Embryonic facial prominence (tissue), 1 donor: ENCODE measurements at regions not wholly inside any gene's neighbourhood (a gene's known extent, or its start where the extent isn't known, plus 50 kb on each side); places are given as distances from the start of the nearest gene placed in this dataset.
A peak's percentile ranks its signal among the peaks of the same experiment; 100 is the strongest.

Experiments used
- DNase-seq: peaks from one replicate; pipeline ENCODE4 v3.0.0-alpha.2; 2016; ENCODE audit errors: extremely low spot score

DNA sequence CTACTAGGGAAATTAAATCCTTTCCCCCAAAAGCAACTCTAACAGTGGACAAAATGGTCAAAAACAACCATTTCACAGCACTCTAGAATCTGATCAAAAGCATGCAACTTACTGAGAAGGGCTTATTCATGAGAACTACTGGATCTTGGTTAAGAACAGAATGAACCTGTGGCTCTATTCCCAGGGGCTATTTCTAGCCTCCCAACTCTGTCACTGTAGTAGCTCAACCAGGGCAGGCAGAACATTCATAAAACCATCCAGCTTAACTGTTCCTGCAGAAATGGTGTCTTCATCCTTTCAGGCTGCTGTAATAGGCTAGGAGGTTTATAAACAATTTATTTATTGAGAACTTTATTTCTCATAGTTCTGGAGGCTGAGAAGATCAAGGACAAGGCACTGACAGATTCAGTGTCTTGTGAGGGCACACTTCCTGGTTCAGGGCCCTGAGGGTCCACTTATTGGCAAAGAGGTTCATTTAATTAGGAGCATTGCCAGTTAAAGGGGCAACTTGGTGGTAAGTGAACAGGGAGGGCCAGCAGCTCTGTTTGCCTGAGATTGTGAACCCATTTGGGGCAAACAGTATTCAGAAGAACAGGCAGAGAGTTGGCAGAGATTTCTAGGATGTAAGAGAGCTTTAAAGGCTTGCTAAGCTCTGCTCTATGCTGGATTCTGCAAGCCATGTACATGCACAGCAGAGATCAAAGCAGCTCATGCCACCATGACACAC, 238.5 kb upstream of the FBXL7 start:
- no peak for DNase-seq

DNA sequence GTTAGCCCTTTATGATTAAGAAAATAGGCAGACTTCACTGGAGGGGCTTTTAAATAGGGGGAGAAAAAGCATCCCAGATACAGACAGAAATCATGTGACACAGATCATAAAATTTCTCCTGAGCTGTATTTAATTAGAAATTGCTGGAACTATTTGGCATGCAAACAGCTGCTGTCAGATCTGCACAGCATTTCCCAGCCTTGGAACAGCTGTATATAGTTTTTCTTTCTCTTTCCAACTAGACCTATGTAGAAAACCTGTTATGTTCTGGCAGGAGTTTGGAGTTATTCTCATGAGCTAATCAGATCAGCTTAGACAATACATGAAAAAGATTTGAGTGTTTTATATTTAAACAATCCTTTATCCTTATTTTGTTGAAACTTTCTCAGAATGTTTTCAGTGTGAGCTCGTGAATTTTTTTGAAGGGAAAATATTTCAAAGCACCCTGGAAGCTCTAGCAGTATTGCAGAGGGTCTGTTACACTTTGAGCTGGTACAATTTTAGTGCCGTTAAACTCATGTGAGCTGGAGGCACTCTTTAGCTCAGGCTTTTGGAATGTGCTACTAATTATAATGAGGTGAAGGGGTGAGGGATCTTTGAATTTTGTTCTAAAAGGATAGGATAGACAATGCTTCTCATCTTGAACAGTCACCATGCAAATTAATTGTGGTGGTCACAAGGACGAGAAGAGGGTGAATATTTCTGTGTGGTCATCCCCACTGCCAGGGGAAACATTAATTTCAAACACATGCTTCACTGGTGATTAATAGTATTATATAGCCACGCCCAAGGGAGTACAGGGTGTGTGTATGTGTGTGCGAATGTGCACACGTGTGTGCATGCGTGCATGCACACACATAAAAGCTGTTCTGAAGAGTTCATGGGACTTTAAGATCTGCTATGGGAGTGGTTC, 239.4 kb upstream of the FBXL7 start:
- DNase-seq, result peak; percentile 68

DNA sequence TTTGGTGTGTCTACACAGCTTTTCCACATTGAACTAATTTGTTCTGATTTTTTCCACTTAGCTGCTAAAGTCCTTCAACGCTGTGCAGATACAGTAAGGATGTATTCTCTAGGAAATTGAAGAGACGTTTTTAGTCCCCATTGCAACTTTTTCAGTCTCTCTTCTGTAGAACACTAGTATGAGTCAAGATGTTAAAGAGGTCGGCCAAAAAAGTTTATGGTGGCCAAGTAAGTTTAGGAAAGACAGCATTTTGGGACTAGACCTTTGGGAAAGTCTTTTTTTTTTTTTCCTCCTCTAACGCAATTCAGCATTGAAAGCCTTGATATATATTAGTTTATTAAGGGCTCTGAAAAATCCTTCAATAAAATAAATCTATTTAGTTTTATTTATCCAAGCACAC, 243.5 kb upstream of the FBXL7 start:
- no peak for DNase-seq

DNA sequence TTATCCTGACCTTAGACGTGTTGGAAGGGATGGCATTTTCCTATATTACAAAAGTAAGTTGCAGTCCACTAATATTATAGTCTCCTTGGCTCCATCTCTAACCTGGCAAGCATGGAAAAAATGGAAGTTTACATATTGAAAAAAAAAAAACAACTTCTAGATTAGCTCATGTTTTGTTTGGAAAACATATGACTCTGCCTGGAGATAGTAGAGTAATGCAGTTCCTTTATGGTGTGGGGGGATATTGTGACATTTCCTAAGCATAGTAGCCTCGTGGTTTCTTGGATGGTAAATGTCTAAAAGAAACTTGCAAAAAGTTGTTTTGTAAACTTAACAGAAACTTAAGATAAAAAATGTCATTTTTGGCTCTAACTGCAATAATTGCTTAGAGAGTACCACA, 244.4 kb upstream of the FBXL7 start:
- no peak for DNase-seq

DNA sequence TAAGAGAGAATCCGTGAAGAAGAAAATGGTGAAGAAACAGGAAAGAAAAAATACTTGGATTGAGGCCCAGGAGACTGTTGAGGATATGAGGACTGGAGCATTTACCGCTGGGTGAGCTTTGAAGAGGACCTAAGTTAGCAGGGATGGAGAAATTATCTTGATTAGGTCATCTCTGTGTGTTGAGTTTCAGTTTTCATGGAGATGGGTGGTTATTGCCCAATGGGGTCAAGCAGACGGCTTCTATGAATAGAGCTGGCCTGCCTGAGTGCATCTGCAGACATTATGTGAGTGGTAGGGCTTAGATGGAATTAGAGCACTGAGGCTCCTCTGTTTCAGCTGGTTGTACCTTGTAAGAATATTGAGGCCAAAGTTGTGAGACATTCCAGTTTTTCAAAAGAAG, 245.4 kb upstream of the FBXL7 start:
- no peak for DNase-seq

DNA sequence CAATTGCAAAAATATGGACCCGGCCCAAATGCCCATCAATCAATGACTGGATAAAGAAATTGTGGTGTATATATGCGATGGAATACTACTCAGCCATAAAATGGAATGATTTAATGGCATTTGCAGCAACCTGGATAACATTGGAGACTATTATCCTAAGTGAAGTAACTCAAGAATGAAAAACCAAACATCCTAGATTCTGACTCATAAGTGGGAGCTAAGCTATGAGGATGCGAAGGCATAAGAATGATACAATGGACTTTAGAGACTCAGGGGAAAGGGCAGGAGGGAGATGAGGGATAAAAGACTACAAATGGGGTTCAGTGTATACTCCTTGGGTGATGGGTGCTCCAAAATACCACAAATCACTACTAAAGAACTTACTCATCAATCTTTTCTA, 247.6 kb upstream of the FBXL7 start:
- no peak for DNase-seq

DNA sequence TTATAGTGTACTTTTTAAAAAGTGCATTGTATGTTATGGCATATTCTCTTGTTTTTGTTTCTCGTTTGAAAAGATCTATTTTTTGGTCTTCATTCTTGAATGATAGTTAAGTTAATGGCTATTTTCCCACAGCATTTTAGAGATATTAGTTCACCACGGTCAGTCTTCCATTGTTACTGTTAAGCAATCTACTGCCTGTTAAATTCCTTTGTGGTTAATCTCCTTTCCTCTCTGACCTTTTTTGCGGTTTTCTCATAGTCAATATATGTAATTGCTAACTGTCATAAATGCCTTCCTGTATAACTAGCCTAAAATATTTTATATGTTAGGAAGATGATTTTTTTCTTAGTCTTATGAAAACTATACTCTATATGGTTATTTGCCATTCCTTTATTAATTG, 250.8 kb upstream of the FBXL7 start:
- DNase-seq, result no peak

DNA sequence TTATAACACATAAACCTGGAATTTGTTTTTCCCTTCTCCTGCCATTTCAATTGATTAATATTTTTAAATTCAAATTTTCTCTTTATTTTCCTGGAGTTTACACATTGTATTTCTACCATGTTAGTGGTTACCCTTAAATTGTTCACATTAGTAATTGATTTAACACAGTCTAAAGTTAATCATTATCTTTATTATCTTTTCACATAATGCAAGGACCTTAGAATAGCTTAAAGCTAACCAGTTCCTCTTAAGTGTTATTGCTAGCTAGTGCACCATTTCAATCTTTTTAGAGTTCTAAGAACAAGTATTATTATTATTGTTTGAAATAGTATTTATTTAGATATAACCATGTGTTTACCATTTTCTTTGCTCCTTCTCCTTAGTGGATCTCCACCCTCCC, 251.2 kb upstream of the FBXL7 start:
- DNase-seq, result no peak

DNA sequence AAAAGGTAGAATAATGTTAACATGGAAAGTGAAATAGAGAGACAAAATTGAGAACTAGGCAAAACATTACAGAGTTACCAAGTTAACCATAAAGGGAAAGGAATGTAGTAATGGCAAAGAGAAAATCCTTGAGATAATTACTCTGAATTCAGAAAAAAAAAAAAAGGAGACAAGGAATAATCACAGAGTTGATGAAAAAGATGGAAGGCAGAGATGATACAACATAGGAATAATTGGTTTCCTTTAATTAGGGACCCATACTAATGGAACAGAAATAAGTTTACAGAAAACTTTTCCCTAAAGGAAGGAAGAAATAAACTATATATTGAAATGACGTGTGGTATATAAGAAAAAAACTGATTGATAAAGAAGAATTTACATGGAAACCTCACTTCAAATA, 254.1 kb upstream of the FBXL7 start:
- no peak for DNase-seq

DNA sequence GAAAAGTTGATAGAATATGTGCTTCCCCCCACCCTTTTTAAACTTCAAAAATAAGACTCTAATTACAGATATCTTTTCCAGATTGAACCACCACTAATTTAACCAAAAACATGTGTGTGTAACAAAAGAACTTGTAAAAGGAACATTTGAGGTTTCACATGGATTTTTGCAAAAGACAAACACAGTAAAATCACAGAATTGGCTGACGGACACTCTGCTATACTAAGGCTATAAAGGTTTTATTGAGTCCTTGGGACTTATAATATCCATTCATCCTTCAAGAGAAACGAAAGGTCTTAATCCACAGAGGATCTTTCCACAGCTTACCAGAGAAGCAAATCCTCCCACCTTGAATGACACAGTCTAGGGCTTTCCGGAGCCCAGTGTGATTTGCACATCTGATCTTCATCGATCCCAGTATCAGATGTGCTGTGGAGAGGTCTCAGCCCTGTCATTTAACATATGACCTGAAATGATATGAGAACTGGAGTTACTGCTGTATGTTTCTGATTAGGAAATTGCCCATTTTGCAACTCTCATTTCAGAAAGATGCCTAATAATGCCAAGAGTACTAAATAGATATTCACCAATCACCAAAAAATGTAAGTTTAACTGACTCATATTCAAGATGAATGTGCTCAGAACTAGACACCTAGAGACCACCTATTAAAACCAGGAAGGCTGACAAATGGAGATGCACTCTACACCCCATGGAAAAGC, 256.5 kb upstream of the FBXL7 start:
- no peak for DNase-seq

DNA sequence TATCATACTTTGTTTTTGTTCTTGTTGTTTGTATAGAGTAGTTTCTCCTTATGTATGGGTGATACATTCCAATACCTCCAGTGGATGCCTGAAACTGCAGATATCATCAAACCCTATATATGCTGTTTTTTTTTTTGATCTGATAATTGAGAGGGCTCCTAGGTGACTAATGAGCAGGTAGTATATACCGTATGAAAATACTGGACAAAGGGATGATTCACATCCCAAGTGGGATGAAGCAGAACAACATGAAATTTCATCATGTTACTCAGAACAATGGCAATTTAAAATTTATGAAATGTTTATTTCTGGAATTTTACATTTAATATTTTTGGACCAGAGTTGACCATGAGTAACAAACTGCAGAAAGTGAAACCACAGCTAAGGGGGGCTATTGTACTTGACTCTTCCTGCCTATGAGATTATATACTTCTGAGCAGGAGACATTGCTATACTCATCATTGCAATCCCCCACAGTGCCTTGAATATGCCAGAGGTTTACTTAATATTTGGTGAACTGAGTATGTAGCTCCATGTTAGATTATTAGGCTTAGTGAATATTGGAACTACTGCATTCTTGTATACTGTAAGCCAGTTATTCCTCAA, 258.7 kb upstream of the FBXL7 start:
- no peak for DNase-seq

DNA sequence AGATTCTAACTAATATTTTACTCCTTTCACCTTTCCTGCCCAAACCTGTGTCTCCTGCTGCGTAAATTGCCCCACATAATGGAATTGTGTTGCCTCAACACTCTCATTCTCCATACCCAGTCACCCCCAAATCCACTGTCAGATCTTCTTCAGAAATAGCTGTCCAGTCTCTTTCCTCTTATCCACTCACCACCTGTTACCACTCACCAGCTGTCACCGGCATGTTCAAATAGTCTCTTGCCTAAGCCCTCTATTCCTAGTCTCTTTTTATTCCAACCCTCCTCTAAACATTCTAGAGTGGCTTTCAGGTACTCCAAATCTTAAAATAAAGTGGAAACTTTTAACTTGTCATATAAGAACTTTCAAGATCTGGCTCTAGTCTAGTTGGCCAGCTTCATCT, 262.0 kb upstream of the FBXL7 start:
- DNase-seq, result no peak

DNA sequence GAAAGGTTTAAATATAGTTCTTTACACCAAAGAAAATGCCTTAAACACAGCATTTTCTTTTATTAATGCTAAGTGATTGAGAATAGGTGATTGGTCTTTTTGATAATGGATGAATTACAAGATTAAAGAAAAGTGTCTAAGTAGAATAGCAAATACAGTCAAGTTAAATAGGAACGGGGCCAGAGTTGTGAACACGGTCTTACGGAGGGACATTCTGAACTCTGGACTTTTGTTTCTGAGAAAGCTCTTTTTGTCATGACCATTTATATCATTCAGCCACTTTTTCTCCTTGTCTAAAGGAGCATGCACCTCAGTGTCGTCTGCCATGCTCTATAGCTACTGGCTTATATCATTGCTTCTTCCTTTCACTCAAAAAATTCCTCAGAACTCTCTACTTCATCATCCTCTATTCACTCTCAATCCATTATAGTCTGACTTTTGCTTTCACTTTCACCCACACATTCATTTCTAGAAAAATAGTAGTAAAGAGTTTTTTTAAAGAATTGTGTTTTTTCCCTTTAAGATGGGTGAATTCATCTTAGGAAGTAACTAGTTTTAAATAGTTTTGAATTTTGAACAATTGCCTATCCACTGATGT, 263.0 kb upstream of the FBXL7 start:
- no peak for DNase-seq

DNA sequence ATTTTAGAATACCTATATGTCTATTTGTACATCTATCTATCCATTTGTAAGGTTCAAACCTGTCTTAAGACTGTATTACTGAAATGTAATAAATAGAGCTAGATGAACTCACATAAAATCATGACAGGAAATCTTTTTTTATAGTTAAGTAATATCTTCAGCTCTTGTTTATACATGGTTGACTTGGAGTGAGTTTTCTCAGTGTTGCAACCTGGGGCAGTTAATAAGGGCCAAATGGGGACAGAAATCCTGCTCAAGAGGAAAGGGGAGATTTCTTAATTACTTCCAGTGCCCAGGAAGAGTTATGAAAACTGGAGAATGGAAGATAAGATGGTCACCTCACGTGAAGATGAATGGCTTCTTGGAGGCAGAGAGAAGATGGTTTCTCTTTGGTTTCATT, 265.1 kb upstream of the FBXL7 start:
- DNase-seq, result no peak

DNA sequence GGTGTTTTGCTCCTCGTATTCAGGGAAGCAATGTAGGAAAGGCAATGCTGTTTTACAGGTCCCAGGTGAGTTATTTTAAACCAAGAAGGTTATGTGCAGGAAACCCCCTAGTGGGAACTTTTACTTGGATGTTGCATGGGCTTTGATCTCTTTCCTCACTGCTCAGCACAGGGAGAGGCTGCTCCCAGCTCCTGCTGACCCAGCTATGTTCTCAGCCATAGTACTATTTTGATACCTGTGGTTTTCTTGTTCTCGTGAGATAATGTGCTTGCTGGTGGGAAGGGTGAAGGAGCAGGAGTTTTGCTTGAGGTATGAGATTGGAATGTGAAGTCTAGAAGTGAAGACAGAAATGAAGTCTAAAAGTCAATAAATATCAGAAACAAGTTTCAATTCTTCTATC, 265.6 kb upstream of the FBXL7 start:
- no peak for DNase-seq

DNA sequence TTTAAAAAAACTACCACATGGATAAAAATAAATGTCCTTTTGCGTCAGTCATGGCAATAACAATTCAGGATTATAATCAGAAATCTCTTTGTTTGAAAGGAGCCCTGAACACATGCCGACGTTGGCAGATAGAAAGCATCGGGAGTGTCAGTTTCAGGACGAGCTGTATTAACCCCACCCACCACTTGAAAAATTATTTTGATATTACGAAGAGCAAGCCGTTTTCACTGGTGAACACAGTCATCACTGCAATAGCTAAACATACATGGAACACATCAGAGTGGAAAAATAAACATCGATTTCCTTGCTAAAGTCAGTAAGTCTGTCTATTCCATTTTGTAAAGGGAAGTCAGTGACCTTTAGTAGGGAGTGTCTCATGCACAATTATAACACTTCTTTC, 266.4 kb upstream of the FBXL7 start:
- no peak for DNase-seq

DNA sequence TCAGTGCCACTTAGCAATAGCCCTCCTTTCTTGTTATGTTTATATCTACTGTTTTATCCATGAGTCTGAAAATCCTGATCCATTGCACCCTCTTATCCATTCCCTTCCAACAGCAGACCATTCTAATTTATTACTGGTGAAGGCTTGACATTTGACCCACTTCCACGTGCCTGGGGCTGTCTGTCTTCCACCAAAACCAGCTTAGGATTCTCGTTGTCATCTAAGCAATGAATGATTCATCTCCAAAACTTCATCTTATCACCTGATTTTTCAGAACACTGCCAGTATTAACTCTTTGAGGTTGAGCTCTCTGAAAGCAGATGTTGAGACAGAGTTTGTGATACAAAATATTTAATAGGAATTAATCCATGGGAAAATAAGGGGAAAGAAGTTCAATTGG, 277.8 kb upstream of the FBXL7 start:
- no peak for DNase-seq

DNA sequence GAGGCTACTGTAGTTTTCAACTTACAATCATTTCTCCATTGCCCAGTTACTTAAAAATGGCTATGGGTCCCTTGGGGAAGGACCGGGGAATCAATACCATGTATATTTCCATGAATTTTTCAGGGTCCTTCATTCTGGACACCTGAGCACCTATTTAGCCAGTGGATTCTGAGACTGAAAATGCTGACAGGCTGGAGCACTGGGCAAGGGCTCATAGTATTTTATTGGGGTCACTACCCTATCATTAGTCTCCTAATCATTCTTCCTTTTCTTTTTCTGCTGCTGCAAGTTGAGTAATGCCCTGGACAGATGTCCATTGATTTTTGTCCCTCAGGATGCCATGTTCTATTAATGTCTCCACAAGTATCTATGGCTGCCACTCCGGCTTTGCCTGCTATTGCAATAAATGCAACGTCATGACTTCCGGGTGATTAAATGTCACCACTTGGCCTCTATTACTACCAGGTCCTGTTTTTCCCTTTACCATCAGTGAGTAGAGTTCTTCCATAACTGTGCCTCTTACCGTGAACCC, 279.3 kb upstream of the FBXL7 start:
- DNase-seq, result no peak

DNA sequence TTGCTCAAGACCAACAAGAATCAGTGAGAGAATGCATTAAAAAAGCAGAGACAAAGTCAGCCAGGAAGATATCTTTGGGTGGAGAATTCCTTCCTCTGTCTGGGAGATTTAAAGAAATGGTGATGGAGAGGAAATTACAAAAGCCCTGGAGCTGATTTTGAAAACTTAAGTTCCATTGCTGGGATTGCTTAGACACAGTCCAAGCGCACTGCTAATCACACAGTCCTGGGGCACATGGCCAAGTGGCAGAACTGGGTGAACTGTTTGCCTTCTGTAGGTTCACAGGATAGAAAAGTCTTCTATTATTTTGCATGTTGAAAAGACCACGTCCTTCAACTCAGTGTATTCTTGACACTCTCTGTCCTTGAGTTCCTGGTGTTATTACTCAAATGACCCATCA, 284.9 kb upstream of the FBXL7 start:
- no peak for DNase-seq

DNA sequence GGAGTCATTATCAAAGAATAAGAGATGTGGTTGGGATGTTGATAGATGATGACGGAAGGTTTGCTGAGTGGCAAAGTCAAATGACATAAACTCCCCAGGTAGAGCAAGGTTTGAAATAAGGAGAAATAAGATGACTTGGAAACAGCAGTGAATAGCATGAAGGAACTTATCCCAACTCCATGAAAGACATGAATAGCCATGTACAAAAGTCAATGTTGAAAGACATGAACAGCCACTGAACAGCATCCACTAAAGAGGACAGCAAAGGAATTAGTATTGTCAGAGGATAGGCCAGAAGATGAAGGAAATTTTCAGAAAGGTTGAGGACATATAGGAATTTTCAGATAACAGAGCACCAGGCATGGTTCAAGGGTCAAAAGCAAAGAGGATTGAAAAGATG, 286.0 kb upstream of the FBXL7 start:
- DNase-seq, result no peak

DNA sequence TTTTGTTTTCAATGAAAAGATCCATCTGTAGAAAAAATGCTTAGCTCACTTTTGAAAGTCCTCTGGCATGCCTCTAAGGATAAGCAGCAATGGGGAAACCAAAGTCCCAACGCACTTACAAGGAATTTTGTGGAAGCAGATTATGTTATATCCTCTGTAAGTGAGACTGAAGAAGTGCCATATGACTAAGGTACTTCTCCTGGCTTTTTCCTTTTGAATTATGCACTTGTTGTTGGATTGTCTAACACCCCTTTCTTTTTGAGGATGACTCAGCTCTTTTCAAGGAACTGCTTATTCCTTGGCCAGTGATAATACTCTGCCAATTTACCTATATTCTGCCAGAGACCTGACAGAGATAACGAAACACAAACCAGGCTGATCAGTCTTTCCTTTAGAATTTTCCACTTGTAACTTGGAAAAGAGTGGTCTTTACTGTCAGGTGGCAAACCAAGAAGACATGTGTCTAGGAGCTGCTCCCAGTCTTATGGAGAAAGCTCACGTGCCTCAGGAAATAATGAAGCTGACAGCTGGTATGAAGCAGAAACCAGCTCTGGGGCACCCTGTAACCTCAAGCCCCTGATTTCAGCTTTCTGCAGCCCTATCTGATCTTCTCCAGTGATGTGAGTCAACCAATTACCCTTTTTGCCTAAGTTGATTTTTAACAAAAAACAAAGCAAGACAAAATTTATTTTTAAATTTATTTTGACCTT, 290.8 kb upstream of the FBXL7 start:
- DNase-seq, result no peak
